K562 (cell line): ENCODE measurements at regions not wholly inside any gene's neighbourhood (a gene's known extent, or its start where the extent isn't known, plus 50 kb on each side); places are given as distances from the start of the nearest gene placed in this dataset.

Experiments
- ATAC-seq: fragments of 200-7000 bp; cut with Tn5 transposase; 3 replicates; pipeline ENCODE4 v1.9.1; 2020; ENCODE audit warnings: moderate library complexity
- BruUV-seq: library from RNA; stranded (reverse); fragments of 400-500 nt; replicated peaks from 2 replicates; lab custom pipeline; 2021; lab: Mats Ljungman, UMichigan
- CTCF ChIA-PET: fragments of 300-600 bp; formaldehyde crosslinking; extraction: SDS; loops from one replicate; lab custom pipeline; 2021; ENCODE audit warnings: low intra/inter-chr PET ratio; lab: Yijun Ruan, JAX
- POLR2A ChIA-PET: fragments of 300-600, 350-650 bp; sonication (Branson Sonifier 250); formaldehyde crosslinking; extraction: SDS; loops from one replicate; lab custom pipeline; 2021; ENCODE audit warnings: antibody characterized with exemption, inconsistent platforms; lab: Yijun Ruan, JAX
- DNase-seq, 4 experiments: peaks; one replicate each; pipeline versions ENCODE4 v3.0.0 to v3.0.0-alpha.2; 2011 to 2018; ENCODE audit warnings: low spot score in 3 of 4, mixed read lengths in 3 of 4; ENCODE audit errors: extremely low read depth in 1 of 4
- FAIRE-seq: peaks from 2 replicates; lab custom pipeline; 2011; peaks lifted over from hg19 to GRCh38; lab: Jason Lieb, UNC
- H2AFZ ChIP-seq: 2 replicates; pipeline ENCODE4 v1.6.0; 2011; ENCODE audit warnings: low read depth, low read length, control low read depth, inconsistent platforms
- H3K27ac ChIP-seq: fragments of 200-600 bp; 3 replicates; pipeline ENCODE4 v1.8.0; 2011; ENCODE audit warnings: low read depth, mild to moderate bottlenecking, control low read depth, inconsistent platforms, low read length, moderate library complexity, mixed read lengths; ENCODE audit errors: extremely low read depth
- H3K27me3 ChIP-seq, 2 experiments: fragments of 300-600 bp in 1 of 2; 2 replicates in 1 of 2; 3 replicates in 1 of 2; pipeline versions ENCODE4 v1.6.0 to v1.8.0; 2011; ENCODE audit warnings: inconsistent platforms in 2 of 2, low read length in 2 of 2, mild to moderate bottlenecking in 1 of 2, mixed read lengths in 1 of 2, moderate library complexity in 1 of 2; ENCODE audit not compliant: control insufficient read depth in 2 of 2, insufficient read depth in 2 of 2
- H3K36me3 ChIP-seq: fragments of 300-600 bp; 3 replicates; pipeline ENCODE4 v1.8.0; 2011; ENCODE audit warnings: mild to moderate bottlenecking, low read length, inconsistent platforms; ENCODE audit not compliant: control insufficient read depth, insufficient read depth
- H3K4me1 ChIP-seq, 2 experiments: fragments of 200-600 bp in 1 of 2; replicated peaks in 1 of 2; 2 replicates in 1 of 2; 3 replicates in 1 of 2; pipeline versions ENCODE4 v1.5.1 to v1.8.0; 2011; ENCODE audit warnings: inconsistent platforms in 2 of 2, low read length in 2 of 2, mild to moderate bottlenecking in 1 of 2, mixed read lengths in 1 of 2, moderate library complexity in 1 of 2; ENCODE audit not compliant: control insufficient read depth in 2 of 2, insufficient read depth in 2 of 2
- H3K4me2 ChIP-seq: 2 replicates; pipeline ENCODE4 v1.6.1; 2011; ENCODE audit warnings: low read length, control low read depth, inconsistent platforms, mixed read lengths; ENCODE audit not compliant: insufficient read depth
- H3K4me3 ChIP-seq: fragments of 200-600 bp; sonication (generic), shearing (Covaris generic); 2 replicates; pipeline ENCODE4 v1.5.1; 2016; ENCODE audit warnings: control low read depth, inconsistent platforms
- H3K79me2 ChIP-seq: fragments of 200-600 bp; 3 replicates; pipeline ENCODE4 v1.8.0; 2011; ENCODE audit warnings: low read length, inconsistent platforms; ENCODE audit not compliant: control insufficient read depth, insufficient read depth
- H3K9ac ChIP-seq, 2 experiments: 2 replicates each; pipeline versions ENCODE4 v1.6.0 to v1.6.1; 2011; ENCODE audit warnings: low read depth in 2 of 2, low read length in 2 of 2, control low read depth in 1 of 2, inconsistent platforms in 1 of 2, mild to moderate bottlenecking in 1 of 2, mixed read lengths in 1 of 2; ENCODE audit not compliant: insufficient read depth in 1 of 2
- H3K9me1 ChIP-seq: one replicate; pipeline ENCODE4 v1.6.0; 2011; ENCODE audit warnings: inconsistent platforms, mild to moderate bottlenecking, low read length, moderate library complexity; ENCODE audit not compliant: control insufficient read depth, insufficient read depth
- H3K9me3 ChIP-seq: replicated peaks from 2 replicates; pipeline ENCODE4 v1.5.1; 2011; ENCODE audit warnings: low read depth, low read length, inconsistent platforms; ENCODE audit not compliant: control insufficient read depth, insufficient read depth
- H4K20me1 ChIP-seq: replicated peaks from 2 replicates; pipeline ENCODE4 v1.6.1; 2011; ENCODE audit warnings: low read length, inconsistent platforms, mixed read lengths; ENCODE audit not compliant: control insufficient read depth, insufficient read depth
- BHLHE40 ChIP-seq: IDR thresholded peaks from 2 replicates; pipeline ENCODE4 v1.6.1; 2011; ENCODE audit warnings: low read length, improper control_type of control experiment
- DACH1 ChIP-seq: fragments of 450-650 bp; IDR thresholded peaks from 2 replicates; pipeline ENCODE4 v1.6.1; 2018; ENCODE audit not compliant: partially characterized antibody
- ETS1 ChIP-seq: conservative IDR thresholded peaks from 2 replicates; pipeline ENCODE4 v1.6.1; 2011; ENCODE audit warnings: low read depth, mild to moderate bottlenecking, low read length; ENCODE audit not compliant: control insufficient read depth
- HOMEZ ChIP-seq: fragments of 250-450 bp; sonication (Bioruptor Pico); IDR thresholded peaks from 2 replicates; pipeline ENCODE4 v1.4.0; 2020; ENCODE audit warnings: mild to moderate bottlenecking, moderate library complexity
- POLR2G ChIP-seq: fragments of 200-400 bp; formaldehyde crosslinking; IDR thresholded peaks from 2 replicates; pipeline ENCODE4 v1.6.1; 2017; ENCODE audit warnings: low read depth, mild to moderate bottlenecking, antibody characterized with exemption, low read length, moderate library complexity
- ZNF57 ChIP-seq: fragments of 450-650 bp; formaldehyde crosslinking; IDR thresholded peaks from 2 replicates; pipeline ENCODE4 v1.4.0; 2020; ENCODE audit warnings: mild to moderate bottlenecking, moderate library complexity
- ZSCAN29 ChIP-seq: fragments of 450-650 bp; IDR thresholded peaks from 2 replicates; pipeline ENCODE4 v1.6.1; 2017
- WGBS: fragments of 100-300 bp; shearing (Covaris generic); methylation state at CpG from one replicate; pipeline ENCODE4 v1.1.6; 2016; ENCODE audit warnings: low coverage, mixed read lengths; ENCODE audit not compliant: insufficient coverage; ENCODE audit errors: missing lambda C conversion rate; 5-methylcytosine and 5-hydroxymethylcytosine counted together
- in situ Hi-C: fragments of 300-500 bp; cut with MboI; formaldehyde crosslinking; loops from 4 replicates; pipeline ENCODE4 v1.15.0; 2018; ENCODE audit warnings: inconsistent platforms, mixed read lengths
- intact Hi-C: fragments of 100-400 bp; cut with micrococcal nuclease; formaldehyde crosslinking; loops from 2 replicates; pipeline ENCODE4 v1.14.2; 2022

- Histone ChIP-seq H2AFZ (no peak overlapping the region), H3K4me1 (no peaks in the 10 kb centered on the region), H4K20me1 (no peaks in the 10 kb centered on the region), H3K9me3 (no peaks in the 10 kb centered on the region), H3K36me3 (no peaks in the 10 kb centered on the region), H3K4me2 (no peak overlapping the region), H3K4me3 (no peak overlapping the region), H3K27me3 (no peaks in the 10 kb centered on the region), H3K27ac (no peak overlapping the region), H3K79me2 (no peaks in the 10 kb centered on the region), H3K9ac (no peak overlapping the region), H3K9me1 (no peaks in the 10 kb centered on the region)
- ATAC-seq, result no peak
- DNase-seq, result no peak
- intact Hi-C loops (no loop called here), in situ Hi-C loops (no loop called here)
- ChIA-PET POLR2A (interaction anchor here (0.6 to 1.0 kb wide), 2 partner anchors 9 to 1834 kb away, joined by 3 read pairs; no protein-coding TSS in a partner anchor), CTCF (no interaction called here)
- no peak for FAIRE-seq
- TF ChIP-seq ZNF57 (CRISPR knock-in tag) (no peak), ZSCAN29 (no peak), HOMEZ (CRISPR knock-in tag) (no peak), DACH1 (no peak), BHLHE40 (no peak), ETS1 (no peak), POLR2G (no peak)
- no TSS peak for BruUV-seq
- 0% methylated on average over 1 of the region's 1 CpG for WGBS
Observed at GRCh38 chrX:131356725-131357124, 67.6 kb upstream of the IGSF1 start.
